NCI-H524 (cell line): ENCODE measurements at regions not wholly inside any gene's neighbourhood (a gene's known extent, or its start where the extent isn't known, plus 50 kb on each side); places are given as distances from the start of the nearest gene placed in this dataset.
"Not testable (repeated sequence)": the region's sequence is repeated elsewhere in the genome, so short reads cannot be mapped to it uniquely, and the experiment has no call there.

ENCODE experiments used
- DNase-seq, 2 experiments: peaks; one replicate each; lab custom pipeline; 2025; lab: John Stamatoyannopoulos, UW

DNA sequence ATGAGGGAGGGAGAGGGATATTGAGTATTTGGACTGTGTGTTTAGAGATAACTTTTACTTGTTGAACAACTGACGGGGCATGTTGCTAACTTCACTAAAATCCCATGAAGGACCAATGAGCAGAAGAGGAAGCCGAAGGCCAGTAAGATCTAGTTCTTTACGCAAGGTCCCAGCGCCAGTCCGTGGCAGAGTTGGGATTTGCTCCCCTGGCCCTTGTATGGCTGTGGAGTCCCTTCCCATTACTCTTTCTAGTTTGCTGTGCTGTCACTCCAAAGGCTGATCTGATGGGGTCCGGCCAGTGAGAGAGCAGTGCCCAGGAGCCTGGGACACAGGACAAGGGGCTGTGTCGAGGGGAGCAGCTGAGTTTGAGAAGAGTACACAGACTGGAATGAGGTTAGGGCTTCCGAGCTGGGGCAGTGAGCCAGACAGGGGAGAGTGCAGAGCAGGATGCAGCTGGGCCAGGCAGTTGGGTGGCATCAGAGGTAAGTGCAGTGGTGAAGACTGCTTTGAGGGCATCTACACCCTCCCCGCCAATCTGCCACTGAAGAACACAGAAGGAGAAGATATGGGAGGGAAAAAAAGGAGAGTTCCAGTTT lies 692.9 kb upstream of the HS6ST1 start:
- no peak for DNase-seq

DNA sequence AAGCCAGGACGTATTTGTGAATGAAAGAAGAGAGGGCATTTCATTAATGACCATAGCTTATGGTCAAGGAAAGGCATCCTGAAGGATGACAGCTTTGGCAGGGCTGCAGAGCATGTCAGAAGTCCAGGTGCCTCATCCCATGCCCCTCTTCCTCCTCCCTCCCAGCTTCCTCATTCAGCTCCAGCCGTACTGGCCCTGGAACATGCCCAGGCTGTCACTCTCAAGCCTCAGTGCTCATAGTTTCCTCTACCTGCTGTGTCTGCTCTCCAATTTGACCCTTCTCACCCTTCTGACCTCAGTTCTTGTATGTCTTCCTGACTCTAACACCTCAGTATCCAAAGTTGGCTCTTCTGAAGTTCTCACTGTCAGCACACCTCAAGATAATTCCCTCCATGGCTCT lies 695.8 kb upstream of the HS6ST1 start:
- DNase-seq, result no peak

DNA sequence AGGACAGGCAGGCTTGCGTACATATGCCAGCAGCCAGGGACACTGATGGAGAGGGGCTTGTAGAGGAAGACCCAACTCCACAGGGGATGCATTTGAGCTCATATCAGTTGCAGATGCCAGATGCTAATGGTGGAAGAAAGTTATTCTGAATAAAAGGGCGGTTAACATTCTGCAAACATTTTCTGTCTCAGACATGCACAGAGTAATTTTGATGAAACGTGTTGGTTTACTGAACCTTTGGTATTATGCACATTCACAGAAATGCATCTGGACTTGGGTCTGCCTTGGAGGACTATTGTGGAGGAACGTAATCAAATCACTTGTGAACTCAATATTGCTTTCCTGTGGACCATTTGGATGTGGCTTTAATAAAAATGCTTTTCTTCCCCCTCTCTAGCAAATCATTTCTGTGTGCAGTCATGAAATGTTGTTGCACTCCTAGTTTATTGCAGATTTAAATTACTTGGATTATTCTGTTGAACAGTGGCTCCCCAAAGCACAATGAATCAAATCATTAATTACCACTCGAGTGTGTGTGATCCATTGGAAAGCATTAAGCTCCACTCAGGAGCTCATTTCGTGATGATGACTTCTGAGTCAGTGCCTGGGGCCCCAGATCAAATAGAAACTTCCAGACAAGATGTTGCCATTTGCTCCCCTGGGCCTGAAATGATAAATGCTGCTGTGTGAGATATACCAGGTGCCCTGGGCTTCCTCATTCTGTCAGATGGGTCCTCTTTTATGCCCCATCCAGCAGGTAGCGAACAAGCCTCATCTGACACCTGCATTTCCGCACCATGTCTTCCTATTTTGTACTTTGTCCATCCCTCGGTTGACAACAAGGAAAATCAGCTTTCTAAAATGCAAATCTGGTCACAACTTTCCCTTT lies 697.0 kb upstream of the HS6ST1 start:
- no peak for DNase-seq

DNA sequence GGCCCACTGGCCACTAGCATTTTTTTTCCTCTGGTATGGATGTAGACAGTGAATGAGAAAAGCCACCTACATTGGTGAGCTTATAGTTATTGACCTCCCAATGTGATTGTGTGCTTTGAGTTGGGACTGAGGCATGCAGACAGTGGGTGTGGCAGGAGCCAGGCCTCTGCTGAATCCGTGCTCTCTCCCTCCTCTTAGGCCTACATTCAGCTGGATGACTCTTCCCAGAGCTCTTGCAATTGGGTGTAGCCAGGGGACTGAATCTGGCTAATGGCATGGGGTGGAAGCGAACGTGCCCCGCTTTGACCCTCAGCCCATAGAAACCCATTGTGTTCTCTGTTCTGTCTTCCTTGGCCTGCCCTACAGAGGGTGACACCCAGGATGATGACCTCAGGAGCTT lies 698.3 kb upstream of the HS6ST1 start:
- DNase-seq, result no peak

DNA sequence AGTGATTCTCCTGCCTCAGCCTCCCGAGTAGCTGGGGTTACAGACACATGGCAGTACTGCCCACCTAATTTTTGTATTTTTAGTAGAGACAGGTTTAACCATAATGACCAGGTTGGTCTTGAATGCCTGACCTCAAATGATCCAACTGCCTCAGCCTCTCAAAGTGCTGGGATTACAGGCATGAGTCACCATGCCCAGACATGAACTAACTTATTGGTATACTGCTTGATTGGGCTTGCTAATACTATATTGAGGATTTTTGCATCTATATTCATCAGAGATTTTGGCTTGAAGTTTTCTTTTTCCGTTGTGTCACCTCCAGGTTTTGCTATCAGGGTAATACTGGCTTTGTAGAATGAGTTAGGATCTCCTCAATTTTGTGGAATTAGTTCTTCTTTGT lies 706.1 kb upstream of the HS6ST1 start:
- no peak for DNase-seq

DNA sequence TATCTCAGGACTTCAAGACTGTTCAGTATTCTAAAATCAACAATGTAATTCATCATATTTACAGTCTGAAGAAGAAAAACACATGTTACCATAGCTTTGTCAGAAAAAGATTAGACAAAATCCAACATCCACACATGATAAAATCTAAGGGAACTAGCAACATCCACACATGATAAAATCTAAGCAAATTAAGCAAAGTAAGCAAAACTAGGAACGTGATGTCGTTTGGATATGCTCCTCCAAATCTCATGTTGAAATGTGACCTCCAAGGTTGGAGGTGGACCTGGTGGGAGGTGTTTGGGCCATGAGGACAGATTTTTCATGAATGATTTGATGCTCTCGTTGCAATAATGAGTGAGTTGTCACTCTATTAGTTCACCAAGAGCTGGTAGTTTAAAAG lies 717.3 kb upstream of the HS6ST1 start:
- DNase-seq, result no peak

DNA sequence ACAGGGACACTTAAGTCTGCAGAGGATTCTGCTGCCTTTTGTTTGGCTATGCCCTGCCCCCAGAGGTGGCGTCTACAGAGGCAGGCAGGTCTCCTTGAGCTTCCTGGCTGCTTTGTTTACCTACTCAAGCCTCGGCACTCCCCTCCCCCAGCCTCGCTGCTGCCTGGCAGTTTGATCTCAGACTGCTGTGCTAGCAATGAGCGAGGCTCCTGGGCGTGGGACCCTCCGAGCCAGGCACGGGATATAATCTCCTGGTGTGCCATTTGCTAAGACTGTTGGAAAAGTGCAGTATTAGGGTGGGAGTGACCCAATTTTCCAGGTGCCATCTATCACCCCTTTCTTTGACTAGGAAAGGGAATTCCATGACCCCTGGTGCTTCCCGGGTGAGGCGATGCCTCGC lies 725.0 kb upstream of the HS6ST1 start:
- not testable (repeated sequence) for DNase-seq

DNA sequence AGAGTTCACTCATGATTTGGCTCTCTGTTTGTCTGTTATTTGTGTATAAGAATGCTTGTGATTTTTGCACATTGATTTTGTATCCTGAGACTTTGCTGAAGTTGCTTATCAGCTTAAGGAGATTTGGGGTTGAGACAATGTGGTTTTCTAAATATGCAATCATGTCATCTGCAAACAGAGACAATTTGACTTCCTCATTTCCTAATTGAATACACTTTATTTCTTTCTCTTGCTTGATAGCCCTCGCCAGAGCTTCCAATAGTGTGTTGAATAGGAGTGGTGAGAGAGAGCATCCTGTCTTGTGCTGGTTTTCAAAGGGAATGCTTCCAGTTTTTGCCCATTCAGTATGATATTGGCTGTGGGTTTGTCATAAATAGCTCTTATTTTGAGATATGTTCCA lies 727.8 kb upstream of the HS6ST1 start:
- DNase-seq, result not testable (repeated sequence)

DNA sequence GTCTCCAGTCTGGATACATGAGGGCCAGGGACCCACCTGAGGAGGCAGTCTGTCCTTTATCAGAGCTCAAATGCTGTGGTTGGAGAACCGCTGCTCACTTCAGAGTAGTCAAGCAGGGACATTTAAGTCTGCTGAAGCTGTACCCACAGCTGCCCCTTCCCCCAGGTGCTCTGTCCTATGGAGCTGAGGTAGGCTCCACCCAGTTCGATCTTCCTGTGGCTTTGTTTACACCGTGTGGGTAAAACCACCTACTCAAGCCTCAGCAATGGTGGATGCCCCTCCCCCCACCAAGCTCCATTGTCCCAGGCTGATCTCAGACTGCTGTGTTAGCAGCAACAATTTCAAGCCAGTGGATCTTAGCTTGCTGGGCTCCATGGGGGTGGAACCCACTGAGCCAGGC lies 731.4 kb upstream of the HS6ST1 start:
- no peak for DNase-seq

DNA sequence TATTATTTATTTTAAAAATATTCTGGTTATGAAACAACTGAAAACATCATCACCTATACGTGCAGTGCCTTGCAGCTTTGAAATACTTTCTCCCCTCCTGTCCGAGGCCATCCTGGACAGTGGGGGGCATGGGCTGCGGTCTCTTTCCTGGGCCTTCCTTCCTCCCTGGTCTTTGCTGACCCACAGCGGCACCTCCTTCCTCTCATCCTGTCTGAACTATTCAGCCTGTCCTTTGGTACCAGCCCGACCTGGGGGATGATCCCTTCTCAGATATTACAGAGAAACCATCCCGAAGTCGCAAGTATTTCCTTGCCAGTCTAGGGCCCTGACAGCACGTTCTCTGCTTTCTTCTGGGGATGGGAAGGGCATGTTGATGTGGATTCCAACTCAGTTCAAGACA lies 736.6 kb upstream of the HS6ST1 start:
- DNase-seq, result no peak

DNA sequence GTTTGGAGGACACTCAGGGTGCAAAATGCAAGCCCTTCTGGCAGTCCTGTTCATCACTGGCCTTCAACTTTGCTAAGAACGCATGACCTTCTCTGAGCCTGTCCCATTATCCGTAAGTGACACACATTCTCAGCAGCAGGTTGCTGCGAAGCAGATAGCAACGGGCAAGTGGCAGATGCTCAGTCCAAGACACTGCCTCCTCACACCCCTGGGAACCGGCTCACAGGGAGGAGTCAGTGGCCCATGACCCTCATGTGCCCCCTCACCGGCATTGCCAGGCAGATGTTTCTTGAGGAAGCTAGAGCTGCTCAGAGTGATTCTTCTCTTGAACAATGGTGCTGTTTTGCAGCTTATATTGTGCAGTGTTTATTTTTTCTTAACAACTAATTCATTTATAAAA lies 737.2 kb upstream of the HS6ST1 start:
- peak in 1 of 2 experiments; percentile 37 for DNase-seq

DNA sequence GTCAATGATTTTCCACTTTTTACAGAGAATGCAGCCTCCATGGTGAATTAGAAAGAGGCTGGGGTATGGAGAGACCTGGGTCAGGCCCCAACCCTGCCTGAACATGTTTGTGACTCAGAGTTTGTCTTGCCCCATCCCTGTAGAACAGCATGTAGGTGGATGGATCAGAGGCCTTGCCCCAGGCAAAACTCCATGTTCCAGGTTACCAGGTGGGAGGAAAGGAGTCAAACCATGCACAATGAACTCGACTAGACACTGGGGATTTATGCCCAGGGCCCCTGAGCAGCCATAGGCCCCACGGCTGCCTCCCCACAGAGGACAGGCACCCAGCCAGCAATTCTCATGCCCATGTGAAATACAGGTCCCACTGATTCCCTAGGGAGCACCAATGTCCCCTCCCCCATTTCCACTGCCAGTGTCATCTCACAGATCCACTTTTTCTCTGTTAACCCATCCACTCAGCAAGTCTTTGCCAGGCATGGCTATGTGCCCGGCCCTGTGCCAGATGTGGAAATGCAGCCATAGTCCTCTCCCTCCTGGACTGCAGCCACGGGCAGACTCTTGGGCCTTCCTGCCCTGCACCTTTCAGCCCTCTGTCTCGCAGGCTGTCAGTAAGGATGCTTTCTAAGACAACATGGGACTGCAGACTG lies 737.8 kb upstream of the HS6ST1 start:
- no peak for DNase-seq

DNA sequence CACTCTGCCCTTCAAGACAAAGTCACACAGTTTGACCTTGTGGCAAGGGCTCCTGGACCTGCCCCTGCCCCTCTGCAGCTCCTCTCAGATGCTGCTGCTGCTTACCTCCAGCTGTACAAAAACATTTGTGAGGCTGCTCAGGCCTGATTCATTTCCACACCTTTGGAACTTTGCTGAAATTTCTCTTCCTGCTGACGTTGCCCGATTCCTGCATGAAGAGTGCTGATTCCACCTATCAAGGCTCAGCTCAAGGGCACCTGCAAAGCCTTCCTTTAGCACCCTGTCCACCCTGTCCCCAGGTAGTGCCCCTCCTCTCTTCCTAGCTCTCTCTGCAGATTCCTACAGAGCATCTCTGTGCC lies 738.3 kb upstream of the HS6ST1 start:
- no peak for DNase-seq

DNA sequence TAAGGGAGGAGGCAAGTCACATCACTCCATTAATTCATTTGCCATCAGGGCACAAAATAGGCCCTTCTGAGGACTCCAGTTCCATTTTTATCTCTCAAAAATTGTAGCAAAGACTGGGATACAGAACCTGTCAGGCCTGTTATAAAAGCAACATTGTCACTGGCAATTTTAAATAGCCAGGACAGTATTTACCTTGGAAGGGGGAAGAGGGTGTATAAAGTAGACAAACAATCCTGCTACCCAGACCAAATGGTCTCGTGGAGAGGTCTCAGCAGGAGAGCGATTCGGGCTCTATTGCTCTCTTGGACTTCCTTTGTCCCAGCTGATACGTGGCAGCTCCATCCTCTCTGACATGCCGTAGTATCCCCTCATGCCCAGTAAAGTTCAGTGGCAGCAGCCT lies 740.3 kb upstream of the HS6ST1 start:
- DNase-seq, result no peak

DNA sequence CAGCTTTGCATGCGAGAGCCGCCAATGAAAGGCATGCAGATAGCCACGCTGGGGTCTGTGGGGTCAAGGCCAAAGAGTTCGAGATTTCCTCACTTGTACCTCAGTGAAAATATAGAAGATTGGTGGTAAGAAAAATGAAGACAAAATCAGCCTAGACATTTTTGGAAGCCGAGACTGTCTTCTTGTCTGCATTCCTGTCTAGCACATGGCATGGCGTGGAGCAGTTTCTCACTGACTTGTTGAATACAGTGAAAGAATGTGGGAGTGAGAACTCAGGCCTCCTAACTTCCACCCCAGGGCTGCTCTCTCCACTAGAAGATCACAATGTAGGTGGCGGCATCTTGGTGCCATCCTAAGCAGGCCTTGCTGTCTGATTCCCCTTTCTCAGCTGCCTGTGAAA lies 740.8 kb upstream of the HS6ST1 start:
- DNase-seq, result no peak

DNA sequence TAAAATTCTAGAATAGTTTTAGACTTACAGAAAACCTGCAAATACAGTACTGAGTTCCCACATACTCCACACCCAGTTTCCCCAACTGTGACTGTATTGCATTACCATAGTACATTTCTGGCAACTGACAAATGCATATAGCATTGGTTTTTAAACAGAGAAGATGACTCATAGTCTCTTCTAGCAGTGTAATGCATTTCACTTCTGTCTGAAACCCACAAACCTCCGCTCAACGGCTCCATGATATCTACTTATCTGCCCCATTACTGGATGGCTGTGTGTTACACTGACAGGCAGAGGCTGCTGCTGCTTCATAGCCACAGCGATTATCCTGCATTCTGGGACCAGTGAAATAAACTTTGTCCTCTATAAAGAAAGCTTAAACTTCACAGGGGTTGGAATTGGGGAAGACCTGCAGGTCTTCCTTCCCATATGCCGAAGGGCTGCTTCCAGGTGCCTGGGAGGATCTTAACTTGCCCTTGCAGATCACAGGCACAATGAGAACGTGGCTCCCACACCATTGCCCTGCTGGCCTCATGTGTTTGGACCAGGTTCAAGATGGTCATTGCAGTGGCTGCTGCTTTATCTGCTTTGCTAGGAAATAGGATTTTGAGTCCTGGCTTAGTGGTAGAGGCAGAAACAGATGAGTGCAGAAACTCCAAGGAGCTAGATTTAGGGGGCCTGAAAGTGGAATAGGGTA lies 742.6 kb upstream of the HS6ST1 start:
- no peak for DNase-seq

DNA sequence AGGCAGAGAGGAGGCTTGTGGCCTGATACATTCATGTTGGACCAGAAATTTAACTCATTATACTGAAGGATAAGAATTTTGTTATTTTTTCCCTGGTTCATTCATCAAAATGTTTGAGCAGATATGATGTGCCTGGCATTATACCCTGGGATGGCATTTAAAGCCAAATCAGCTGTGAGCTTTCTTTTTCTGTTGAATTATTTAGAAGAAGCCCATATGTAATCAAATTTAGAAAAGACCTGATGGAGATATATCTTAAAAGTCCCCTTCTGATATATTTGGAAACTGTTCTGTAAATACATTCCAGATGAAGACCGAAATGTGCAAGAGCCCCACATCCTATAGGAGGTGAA lies 743.1 kb upstream of the HS6ST1 start:
- DNase-seq, result no peak

DNA sequence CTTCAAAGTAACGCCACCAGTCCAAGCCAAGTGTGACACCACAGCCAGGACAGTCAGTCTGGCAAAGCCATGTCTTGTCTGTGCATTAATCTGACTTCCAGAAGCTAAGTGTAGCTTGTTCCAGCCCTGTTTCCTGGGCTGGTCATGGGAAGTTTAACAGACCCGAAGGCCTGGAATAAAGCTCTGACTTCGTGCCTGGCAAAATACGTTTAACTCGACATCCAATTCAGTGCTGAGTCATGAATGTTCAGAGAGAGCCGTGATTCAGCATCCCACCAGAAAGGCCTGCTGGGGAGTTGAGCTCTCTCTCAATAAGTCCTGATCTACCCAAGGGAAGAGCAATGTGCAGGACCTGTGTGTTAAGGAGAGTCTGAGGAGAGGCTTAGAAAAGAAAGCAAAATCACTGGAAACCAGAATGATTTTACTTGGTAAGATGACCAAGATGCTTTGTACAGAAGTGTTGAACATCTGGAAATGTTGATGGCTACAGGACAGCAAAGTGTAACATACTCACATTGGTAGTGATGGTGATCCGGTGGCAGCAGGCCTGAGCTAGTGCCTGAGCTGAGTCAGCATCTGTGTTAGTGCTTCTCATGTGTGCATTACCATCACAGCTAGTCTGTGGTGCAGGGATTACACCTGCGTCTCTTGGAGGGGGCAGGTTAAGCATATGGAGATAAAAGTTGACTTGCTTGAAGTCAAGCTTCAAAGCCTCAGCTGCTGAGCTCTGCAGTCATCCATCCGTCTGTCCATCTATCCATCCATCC lies 743.7 kb upstream of the HS6ST1 start:
- no peak for DNase-seq

DNA sequence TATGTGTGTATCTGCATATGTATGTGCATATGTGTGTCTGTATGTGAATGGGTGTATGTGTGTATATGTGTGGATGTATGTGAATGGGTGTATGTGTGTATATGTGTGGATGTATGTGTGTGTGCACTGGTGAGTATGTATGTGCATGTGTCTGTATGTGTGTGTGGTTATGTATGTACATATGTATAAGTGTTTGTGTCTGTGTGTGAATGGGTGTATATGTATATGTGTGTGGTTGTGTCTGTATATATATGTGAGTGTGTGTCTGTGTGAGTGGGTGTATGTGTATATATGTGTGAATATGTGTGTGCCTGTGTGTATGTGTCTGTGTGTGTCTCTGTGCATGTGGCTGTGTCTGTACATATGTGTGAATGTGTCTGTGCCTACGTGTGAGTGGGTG lies 748.4 kb upstream of the HS6ST1 start:
- DNase-seq, result no peak

DNA sequence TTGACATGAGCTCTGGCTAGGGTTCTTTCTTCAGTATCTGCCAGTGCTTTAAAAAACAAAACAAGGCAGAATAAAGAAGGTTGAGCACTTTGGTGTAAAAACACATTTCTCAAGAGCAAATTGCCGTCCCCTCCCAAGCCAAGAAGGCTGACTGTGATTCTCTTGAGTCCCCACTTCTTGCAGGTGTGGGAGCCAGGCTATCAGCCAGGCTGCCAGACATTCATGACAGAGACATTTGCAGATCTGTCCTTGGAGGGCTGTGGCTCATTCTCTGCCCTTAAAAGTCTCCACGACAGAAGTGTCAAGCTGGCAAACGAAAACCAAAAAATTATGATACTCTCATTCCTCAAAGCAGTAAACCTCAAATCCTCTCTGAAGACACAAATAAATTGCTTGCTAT lies 749.3 kb upstream of the HS6ST1 start:
- no peak for DNase-seq

DNA sequence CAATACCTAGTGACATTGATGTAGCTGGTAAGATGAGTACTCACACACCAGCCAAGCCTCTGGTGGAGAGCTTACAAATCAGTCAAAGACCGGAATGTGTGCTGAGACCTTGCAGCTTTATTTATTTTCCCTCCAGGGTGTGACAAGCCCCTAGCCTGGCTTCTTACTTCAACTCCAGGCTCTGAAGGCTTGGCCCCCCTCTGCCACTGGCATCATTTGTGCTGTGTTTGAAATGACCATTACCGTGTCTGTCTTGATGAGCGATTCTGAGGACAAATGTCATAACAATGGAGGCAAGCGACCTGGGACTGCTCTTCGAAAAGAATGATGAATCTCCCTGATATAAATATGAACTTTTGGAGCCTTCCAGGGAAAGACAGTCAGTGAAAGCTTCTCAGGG lies 749.9 kb upstream of the HS6ST1 start:
- no peak for DNase-seq
